Left ventricle myocardium superior (tissue), 1 donor: ENCODE measurements at regions not wholly inside any gene's neighbourhood (a gene's known extent, or its start where the extent isn't known, plus 50 kb on each side); places are given as distances from the start of the nearest gene placed in this dataset.
A peak's percentile ranks its signal among the peaks of the same experiment; 100 is the strongest.
"Not testable (repeated sequence)": the region's sequence is repeated elsewhere in the genome, so short reads cannot be mapped to it uniquely, and the experiment has no call there.

Experiments used
- ATAC-seq: fragments of 200-7000 bp; cut with Tn5 transposase; one replicate; pipeline ENCODE4 v1.9.1; 2020; ENCODE audit warnings: mild to moderate bottlenecking, moderate library complexity
- DNase-seq: peaks from one replicate; pipeline ENCODE4 v3.0.0-alpha.2; 2020
- intact Hi-C: fragments of 100-400 bp; cut with micrococcal nuclease; formaldehyde crosslinking; loops from one replicate; pipeline ENCODE4 v1.11.0; 2022
- donor health status: DM: no; HTN: yes; CAD: no; lungs with severe emphysema.

GRCh38 chr2:222351035-222351434 is 52.2 kb upstream of the PAX3 start:
- intact Hi-C loops, result no loop called here
- DNase-seq (no peak), ATAC-seq (no peak)

GRCh38 chr2:222352981-222353380 is 54.2 kb upstream of the PAX3 start:
- ATAC-seq, result no peak
- no peak for DNase-seq
- intact Hi-C loops, result no loop called here

DNA sequence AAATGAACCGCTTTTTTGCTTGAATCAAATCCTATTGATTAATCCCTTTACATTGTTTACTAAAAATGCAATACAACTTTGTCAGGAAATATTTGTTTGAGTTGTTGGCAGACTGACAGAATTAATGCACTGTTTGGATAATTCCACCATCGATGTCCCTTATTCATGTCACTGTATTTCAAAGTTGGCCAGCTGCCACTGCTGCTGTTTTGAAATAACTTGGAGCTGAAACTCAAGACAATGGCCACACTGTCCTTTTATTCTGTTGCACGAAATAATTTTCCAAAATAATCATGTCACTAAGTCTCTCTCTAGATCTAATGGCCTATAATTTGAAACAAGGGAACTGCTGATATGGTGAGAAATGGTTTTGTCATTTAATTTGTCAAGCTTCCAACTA is 55.2 kb upstream of the PAX3 start:
- intact Hi-C loops, result no loop called here
- ATAC-seq (no peak), DNase-seq (peak; percentile 37)

- intact Hi-C loops, result no loop called here
- ATAC-seq (peak; percentile 79), DNase-seq (no peak)
These were observed 57.1 kb upstream of the PAX3 start for GRCh38 chr2:222355860-222356259.

DNA sequence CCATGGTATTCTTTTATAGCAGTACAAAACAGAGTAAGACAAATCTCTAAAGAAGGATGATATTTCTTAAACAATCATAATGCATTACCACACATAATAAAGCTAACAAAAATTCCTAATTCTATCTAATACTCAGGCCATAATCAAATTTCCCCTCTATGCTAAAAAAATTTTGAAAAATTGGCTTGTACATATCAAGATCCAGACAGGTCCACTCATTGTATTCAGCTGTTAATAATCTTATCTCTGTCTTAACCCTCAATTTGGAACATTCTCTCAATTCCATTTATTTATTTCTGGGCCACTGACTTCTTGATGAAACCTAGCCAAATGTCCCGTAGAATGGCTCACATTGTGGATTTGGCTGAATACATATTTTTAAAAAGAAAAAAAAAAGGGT is 59.1 kb upstream of the PAX3 start:
- ATAC-seq (no peak), DNase-seq (no peak)
- intact Hi-C loops, result no loop called here

DNA sequence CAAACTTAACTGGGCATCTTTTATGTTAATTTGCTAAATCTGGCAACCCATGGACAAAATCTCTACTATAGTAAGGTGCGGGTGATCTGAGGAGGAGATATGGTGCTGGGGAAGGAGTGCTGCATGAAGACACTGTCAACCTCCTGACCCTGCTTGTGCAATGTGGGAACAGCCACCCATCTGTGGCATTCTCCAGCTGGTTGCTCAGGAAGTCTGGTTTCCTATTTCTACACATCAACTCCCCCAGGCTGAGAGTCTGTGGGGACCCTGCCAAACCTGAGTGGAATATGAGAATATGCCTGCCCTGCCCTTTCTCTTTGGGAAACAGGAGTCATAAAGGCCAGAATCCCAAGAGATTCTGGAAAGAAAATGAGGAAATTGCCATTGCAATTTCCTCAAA is 60.1 kb upstream of the PAX3 start:
- peak; percentile 83 for ATAC-seq
- intact Hi-C loops, result no loop called here
- peak; percentile 55 for DNase-seq

DNA sequence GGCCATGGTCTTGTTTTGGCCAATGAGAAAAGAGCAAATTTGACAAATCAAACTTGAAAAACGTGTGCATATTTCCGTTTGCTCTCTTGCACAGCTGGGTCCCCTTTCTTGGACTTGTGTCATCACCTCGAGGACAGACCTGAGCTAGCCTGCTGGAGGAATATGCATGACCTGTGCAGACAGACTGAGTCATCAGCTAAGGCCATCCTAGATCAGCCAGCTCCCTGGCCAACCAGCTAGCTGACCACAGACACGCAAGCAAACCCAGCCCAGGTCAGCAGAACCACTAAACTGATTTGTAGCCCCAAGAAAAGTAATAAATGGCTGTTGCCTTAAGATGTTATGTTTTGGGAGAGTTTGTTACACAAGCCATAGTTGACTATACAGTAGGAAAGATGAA is 61.3 kb upstream of the PAX3 start:
- ATAC-seq (no peak), DNase-seq (no peak)
- intact Hi-C loops, result no loop called here

GRCh38 chr2:222360997-222361396 is 62.2 kb upstream of the PAX3 start:
- intact Hi-C loops, result no loop called here
- DNase-seq, result no peak
- no peak for ATAC-seq

DNA sequence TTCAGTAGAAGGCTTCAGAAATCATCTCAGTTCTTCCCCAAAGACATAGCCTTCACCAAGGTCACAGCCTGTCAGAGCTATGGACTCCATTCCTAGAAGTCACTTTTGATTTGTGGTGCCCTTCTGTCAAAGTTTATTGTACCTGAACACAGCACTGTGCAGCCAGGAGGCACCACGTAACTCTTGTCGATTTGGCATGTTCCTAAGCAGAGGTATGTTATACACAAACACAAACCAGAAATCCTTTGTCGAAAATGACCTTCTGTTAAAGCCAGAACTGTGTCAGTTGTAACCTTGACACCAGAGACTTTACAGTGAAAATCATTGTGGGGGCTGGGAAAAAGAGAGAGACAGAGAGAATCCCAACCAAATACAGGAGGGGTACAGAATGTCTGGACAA is 62.6 kb upstream of the SGPP2 start:
- DNase-seq, result no peak
- intact Hi-C loops, result no loop called here
- peak; percentile 43 for ATAC-seq

- no peak for DNase-seq
- intact Hi-C loops, result no loop called here
- no peak for ATAC-seq
These were observed 62.0 kb upstream of the SGPP2 start for GRCh38 chr2:222362336-222362735.

- intact Hi-C loops, result no loop called here
- DNase-seq, result no peak
- no peak for ATAC-seq
These were observed 60.0 kb upstream of the SGPP2 start for GRCh38 chr2:222364285-222364895.

- ATAC-seq, intact Hi-C loops: not testable (repeated sequence)
- peak; percentile 19 for DNase-seq
These were observed 56.1 kb upstream of the SGPP2 start for GRCh38 chr2:222368280-222368679.

DNA sequence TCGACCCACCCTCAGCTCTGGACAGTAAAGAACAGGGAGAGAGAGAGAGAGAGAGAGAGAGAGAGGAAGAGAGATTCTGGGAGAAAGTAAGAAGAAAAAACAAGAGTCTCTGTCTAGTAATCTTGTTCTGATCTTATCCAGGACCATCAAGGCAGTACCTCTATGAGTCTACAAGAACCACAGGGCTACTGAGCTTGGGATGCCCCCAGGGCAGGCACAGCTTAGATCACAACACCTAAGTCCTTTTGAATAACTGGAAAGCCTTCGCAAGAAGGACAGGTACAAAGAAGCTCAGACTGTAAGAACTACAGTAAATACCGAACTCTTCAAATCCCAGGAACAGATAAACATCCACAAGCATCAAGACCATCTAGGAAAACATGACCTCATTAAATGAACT is 51.4 kb upstream of the SGPP2 start:
- ATAC-seq (no peak), DNase-seq (no peak)
- intact Hi-C loops, result no loop called here
